Osteocyte (in vitro differentiated cells): ENCODE measurements at regions not wholly inside any gene's neighbourhood (a gene's known extent, or its start where the extent isn't known, plus 50 kb on each side); places are given as distances from the start of the nearest gene placed in this dataset.

Source experiments
- DNase-seq: peaks from one replicate; pipeline ENCODE4 v3.0.0; 2021; ENCODE audit warnings: mixed read lengths; ENCODE audit not compliant: unreplicated experiment; ENCODE audit errors: extremely low spot score
- H3K27ac Mint-ChIP-seq: one replicate; pipeline ENCODE4 v1.8.0; 2021; ENCODE audit warnings: mild to moderate bottlenecking, mixed read lengths; ENCODE audit not compliant: unreplicated experiment
- H3K27me3 Mint-ChIP-seq: one replicate; pipeline ENCODE4 v1.8.0; 2021; ENCODE audit warnings: mixed read lengths; ENCODE audit not compliant: unreplicated experiment
- H3K36me3 Mint-ChIP-seq: one replicate; pipeline ENCODE4 v1.8.0; 2021; ENCODE audit warnings: mixed read lengths; ENCODE audit not compliant: unreplicated experiment
- H3K4me1 Mint-ChIP-seq: one replicate; pipeline ENCODE4 v1.8.0; 2021; ENCODE audit warnings: mixed read lengths; ENCODE audit not compliant: unreplicated experiment
- H3K4me3 Mint-ChIP-seq: one replicate; pipeline ENCODE4 v1.8.0; 2021; ENCODE audit warnings: mild to moderate bottlenecking, moderate library complexity, mixed read lengths; ENCODE audit not compliant: unreplicated experiment
- H3K9me3 Mint-ChIP-seq: one replicate; pipeline ENCODE4 v1.8.0; 2021; ENCODE audit warnings: mixed read lengths; ENCODE audit not compliant: unreplicated experiment
- TF ChIP-seq, protein P1 (sequence below): fragments of 200-600 bp; sonication (generic); IDR thresholded peaks from 2 replicates; pipeline ENCODE4 v1.5.0; 2021; ENCODE audit warnings: antibody characterized with exemption, mild to moderate bottlenecking, moderate library complexity

DNA sequence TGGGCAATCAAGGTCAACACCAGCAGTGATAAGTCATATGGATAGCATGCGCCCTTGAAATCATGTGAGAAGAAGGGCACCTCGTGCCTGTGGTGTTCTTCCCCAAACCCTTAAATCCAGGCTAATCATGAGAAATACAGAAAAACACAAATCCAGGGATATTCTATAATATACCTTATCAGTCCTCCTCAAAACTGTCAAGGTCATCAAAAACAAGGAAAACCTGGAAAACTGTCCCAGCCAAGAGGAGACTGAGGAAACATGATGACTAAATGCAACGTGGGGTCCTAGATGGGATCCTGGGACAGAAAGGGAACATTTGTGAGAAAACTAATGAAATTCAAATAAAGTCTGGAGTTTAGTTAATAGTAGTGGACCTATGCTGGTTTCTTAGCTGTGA lies 201.8 kb upstream of the FAM9B start:
- no peak for DNase-seq
- Mint-ChIP-seq H3K27me3 (no peaks in the 10 kb centered on the region), H3K4me1 (no peaks in the 10 kb centered on the region), H3K36me3 (no peaks in the 10 kb centered on the region), H3K27ac (no peak overlapping the region), H3K9me3 (peaks cover 6% of the 10 kb centered on the region), H3K4me3 (no peak overlapping the region)
- TF ChIP-seq, protein P1, sequence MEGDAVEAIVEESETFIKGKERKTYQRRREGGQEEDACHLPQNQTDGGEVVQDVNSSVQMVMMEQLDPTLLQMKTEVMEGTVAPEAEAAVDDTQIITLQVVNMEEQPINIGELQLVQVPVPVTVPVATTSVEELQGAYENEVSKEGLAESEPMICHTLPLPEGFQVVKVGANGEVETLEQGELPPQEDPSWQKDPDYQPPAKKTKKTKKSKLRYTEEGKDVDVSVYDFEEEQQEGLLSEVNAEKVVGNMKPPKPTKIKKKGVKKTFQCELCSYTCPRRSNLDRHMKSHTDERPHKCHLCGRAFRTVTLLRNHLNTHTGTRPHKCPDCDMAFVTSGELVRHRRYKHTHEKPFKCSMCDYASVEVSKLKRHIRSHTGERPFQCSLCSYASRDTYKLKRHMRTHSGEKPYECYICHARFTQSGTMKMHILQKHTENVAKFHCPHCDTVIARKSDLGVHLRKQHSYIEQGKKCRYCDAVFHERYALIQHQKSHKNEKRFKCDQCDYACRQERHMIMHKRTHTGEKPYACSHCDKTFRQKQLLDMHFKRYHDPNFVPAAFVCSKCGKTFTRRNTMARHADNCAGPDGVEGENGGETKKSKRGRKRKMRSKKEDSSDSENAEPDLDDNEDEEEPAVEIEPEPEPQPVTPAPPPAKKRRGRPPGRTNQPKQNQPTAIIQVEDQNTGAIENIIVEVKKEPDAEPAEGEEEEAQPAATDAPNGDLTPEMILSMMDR = no peak

DNA sequence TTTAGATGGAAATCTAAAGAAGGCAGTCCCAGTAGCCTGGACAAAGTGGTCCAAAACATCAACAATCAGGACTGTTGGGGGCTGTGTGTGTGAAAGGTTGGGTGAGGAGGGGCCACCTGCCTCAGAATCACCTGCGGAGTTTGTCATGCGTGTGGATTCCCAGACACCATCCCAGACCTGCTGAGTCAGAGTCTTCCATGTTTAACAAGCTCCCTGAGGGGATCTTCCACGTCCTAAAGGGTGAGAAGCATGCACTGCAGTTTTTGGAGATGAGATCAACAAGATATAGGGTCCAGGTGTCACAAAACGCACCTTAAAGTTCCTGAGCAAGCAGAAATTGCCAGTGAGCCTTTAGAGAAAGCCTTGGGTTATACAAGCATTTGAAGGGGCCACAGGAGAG lies 207.0 kb upstream of the FAM9B start:
- H3K27me3 Mint-ChIP-seq = no peaks in the 10 kb centered on the region
- DNase-seq = no peak
- H3K4me1 Mint-ChIP-seq = no peaks in the 10 kb centered on the region
- H3K9me3 Mint-ChIP-seq = no peaks in the 10 kb centered on the region
- H3K27ac Mint-ChIP-seq = no peak overlapping the region
- TF ChIP-seq, protein P1 = no peak
- H3K36me3 Mint-ChIP-seq = no peaks in the 10 kb centered on the region
- no peak overlapping the region for H3K4me3 Mint-ChIP-seq

DNA sequence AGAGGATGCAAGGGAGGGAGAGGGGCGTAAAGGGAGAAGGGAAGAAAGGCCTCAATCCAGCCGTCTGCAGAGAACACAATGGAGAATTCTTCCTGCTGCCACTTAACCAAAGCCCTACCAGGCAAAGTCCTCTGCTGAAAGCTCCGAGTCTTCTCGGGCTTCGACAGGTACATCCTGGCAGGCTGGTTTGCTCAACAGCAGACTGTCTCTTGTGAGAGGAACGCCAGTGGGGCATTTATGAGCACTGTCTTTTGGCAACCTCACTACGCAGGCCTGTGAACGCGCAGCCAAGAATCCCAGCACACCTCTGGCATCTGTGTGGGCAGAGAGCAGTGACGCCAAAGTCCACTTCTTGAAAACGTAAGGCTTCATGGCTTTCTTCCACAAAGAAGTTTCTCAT lies 207.5 kb upstream of the FAM9B start:
- no peaks in the 10 kb centered on the region for H3K4me1 Mint-ChIP-seq

GRCh38 chrX:9249051-9249846 lies 215.3 kb upstream of the FAM9B start:
- no peak for DNase-seq
- Mint-ChIP-seq H3K27me3 (no peaks in the 10 kb centered on the region), H3K4me3 (no peak overlapping the region), H3K27ac (no peak overlapping the region), H3K9me3 (peaks cover 5% of the 10 kb centered on the region), H3K36me3 (no peaks in the 10 kb centered on the region), H3K4me1 (no peaks in the 10 kb centered on the region)
- TF ChIP-seq, protein P1 = no peak

More for the DNA sequence above, 207.5 kb upstream of the FAM9B start:
- Mint-ChIP-seq H3K36me3 (no peaks in the 10 kb centered on the region), H3K9me3 (no peaks in the 10 kb centered on the region), H3K27ac (no peak overlapping the region), H3K27me3 (no peaks in the 10 kb centered on the region), H3K4me3 (no peak overlapping the region)
- no peak for DNase-seq
- TF ChIP-seq, protein P1 = no peak

DNA sequence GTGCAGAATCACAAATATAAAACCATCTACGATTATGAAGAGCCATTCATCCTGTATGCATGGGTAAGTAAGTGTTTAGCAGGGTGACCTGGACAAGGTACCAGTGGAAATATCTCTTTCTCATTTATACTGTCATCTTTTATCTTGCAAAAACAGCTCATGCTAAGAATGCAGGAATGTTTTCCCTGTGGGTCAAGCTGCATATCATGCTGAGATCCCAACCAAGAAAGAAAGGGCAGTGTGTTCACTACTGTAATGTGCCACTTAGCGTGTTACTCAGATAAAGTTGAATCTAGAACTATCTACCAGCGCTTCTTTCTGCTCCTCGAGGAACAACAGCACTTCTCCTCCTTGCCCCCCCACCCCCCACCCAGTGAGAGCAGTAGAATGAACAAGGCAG lies 212.7 kb upstream of the TBL1X start:
- no peaks in the 10 kb centered on the region for H3K36me3 Mint-ChIP-seq
- H3K4me1 Mint-ChIP-seq = no peaks in the 10 kb centered on the region
- TF ChIP-seq, protein P1 = no peak
- no peak overlapping the region for H3K4me3 Mint-ChIP-seq
- H3K27ac Mint-ChIP-seq = no peak overlapping the region
- H3K9me3 Mint-ChIP-seq = peaks cover 8% of the 10 kb centered on the region
- DNase-seq = no peak
- no peaks in the 10 kb centered on the region for H3K27me3 Mint-ChIP-seq
